DMS 273 treated with DMSO at 0.1 percent for 48 hours (cell line): ENCODE measurements at regions not wholly inside any gene's neighbourhood (a gene's known extent, or its start where the extent isn't known, plus 50 kb on each side); places are given as distances from the start of the nearest gene placed in this dataset.
"Not testable (repeated sequence)": the region's sequence is repeated elsewhere in the genome, so short reads cannot be mapped to it uniquely, and the experiment has no call there.

Experiments
- DNase-seq: peaks from one replicate; lab custom pipeline; 2025; lab: John Stamatoyannopoulos, UW

DNA sequence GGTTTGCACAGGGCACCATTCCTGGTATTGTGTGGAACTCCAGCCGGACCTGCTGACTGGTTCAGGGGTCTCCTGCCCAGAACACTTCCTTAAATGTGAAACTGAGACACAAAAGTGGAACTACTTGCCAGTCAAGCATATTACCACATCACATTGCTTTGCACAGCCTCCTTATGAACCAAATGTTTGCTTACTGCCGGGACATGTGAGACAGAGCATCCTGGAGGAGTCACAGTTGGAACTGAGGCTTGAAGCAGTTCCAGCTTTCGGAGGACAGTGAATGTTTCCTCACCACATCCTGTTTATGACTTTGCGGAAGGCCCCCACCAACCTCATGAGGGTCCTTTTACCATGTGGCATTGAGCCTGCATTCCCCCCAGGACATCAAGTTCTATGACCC lies 105.8 kb upstream of the ARHGAP42 start:
- no peak for DNase-seq

DNA sequence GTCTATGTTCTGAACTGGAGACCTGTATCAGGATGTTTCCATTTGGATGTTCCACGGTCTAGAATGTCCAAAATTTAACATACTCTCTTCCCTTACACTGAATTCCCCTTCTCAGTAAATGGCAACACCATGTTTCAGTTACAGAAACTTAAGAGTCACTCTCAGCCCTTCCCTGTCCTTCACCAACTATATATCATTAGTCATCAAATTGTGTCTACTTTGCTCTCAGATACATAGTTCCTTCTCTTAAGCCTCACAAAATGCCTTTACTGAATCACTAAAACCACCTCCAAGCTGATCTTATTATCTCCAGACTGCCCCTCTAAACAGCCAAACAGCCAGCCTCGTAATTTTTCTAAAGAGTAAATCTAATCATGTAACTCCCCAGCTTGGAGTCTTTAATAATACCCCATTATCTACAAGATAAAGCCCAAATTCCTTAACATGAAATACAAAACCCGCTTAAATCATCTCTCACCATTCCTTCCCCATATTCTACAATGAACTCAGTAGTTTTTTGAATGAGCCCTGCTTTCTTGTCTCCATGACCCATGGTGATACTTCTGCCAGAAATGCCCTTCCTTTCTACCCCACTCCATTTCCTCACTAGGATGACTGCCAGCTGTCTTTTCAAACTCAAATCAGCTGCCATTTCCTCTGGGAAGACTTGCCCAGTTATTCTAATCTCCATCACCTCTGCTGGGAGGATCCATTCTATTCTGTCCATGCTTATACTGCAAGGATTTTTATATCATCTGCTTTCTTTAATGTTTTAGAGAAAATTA lies 102.7 kb upstream of the ARHGAP42 start:
- DNase-seq = no peak

- DNase-seq = no peak
Measured at GRCh38 chr11:100585728-100586127, 101.4 kb upstream of the ARHGAP42 start.

- DNase-seq = no peak
Measured at GRCh38 chr11:100586361-100587101, 100.6 kb upstream of the ARHGAP42 start.

DNA sequence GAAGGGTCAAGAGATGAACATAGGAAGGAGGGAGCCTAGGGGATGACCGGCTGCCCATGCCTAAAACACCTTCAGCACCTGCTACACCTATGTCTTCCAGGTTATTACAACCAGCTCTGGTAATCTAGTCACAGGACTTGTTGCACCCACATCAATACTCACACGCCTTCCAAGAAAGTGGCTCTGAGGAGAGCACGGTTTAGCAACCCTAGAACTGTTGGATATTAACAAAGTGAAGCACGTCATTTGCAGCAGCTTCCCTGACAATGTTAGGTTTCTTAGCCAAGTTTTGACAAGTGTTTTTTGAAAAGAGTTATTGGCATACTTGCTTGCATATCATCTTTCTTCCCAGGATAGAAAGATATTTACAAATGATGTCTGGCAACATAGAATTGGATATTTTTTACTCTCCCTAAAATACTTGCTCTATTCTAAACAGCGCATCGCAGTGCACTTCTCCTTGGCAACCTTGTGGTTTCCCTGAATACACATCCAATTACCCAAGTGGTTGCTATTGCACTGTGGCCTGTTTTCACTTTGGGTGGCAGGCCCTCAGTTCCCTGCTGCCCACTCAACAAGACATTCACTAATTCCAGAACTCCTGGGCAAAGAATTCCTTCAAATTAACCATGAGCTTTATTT lies 94.3 kb upstream of the ARHGAP42 start:
- DNase-seq = peak; percentile 75

GRCh38 chr11:100593291-100593690 lies 93.8 kb upstream of the ARHGAP42 start:
- peak; percentile 93 for DNase-seq

GRCh38 chr11:100594320-100594719 lies 92.8 kb upstream of the ARHGAP42 start:
- no peak for DNase-seq

- no peak for DNase-seq
Measured at GRCh38 chr11:100600941-100601340, 86.1 kb upstream of the ARHGAP42 start.

- DNase-seq = no peak
Measured at GRCh38 chr11:100602716-100603115, 84.4 kb upstream of the ARHGAP42 start.

GRCh38 chr11:100607761-100608160 lies 79.3 kb upstream of the ARHGAP42 start:
- not testable (repeated sequence) for DNase-seq

- DNase-seq = no peak
Measured at GRCh38 chr11:100612766-100613165, 74.3 kb upstream of the ARHGAP42 start.

DNA sequence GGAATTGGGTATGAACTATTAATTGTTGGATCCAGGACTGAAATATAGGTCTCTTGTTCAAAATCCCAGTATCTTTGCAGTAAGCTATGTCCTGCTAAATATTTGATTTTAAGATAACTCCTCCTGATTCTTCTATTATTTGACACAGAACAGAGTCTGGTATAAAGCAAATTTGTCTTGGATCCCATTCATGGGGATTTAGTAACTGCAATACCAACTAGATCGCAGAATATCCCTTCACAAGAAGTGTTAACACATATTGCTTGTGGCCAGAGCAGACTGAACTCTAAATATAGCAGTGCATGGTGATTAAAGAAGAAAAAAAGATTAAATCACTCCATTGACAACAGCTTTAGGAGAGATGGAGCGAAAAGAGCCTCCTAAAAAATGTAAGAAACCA lies 68.2 kb upstream of the ARHGAP42 start:
- DNase-seq = no peak

DNA sequence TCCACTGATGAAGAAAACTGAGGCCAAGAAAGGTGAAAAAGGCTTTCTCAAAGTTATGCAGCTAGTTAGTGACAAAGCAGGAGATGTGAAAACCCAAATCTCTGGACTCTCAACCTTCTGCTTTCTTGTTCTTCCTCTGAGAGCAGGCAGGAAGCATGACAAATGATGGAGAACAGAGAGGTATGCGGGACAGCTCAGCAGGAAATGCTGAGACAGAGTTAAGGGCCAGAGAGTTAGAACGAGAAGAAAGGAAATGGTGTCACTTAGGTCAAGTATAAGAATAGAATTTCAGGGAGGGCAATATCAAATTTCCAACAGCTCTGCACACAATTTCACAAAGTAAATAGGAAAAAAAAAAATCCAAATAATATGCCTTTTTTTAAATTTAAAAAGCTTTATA lies 67.6 kb upstream of the ARHGAP42 start:
- DNase-seq = no peak

DNA sequence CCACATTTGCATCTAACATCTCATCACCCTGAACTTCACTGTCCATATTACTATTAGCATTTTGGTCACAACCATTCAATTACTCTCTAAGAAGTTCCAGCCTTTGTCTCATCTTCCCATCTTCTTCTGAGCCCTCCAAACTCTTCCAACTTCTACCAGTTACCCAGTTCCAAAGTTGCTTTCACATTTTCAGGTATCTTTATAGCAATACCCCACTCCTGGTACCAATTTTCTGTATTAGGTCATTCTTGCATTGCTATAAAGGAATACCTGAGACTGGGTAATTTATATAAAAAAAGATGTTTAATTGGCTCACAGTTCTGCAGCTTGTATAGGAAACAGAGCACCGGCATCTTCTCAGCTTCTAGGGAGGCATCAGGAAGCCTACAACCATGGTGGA lies 64.7 kb upstream of the ARHGAP42 start:
- no peak for DNase-seq

- no peak for DNase-seq
Measured at GRCh38 chr11:100624346-100624745, 62.7 kb upstream of the ARHGAP42 start.

GRCh38 chr11:100625041-100625440 lies 62.0 kb upstream of the ARHGAP42 start:
- DNase-seq = no peak

DNA sequence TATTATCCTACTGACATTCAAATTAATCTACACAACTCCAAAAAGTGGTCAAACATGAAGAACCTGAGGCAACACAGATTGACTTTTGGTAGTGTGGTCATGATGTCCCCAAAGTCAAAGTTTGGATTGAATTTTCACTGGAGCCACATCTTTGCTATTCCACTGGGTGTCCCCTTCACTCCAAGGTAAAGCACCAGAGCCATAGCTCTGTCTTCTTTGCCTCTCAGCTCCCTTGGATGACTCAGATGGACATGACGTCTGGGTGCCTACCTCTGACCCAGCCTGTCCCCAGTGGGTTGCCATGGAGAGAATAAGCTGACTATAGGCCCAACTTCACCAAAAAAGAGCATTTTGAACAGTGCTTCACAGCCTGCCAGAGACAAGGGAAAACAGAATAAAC lies 57.4 kb upstream of the ARHGAP42 start:
- DNase-seq = no peak

GRCh38 chr11:100630898-100631297 lies 56.2 kb upstream of the ARHGAP42 start:
- DNase-seq = no peak

DNA sequence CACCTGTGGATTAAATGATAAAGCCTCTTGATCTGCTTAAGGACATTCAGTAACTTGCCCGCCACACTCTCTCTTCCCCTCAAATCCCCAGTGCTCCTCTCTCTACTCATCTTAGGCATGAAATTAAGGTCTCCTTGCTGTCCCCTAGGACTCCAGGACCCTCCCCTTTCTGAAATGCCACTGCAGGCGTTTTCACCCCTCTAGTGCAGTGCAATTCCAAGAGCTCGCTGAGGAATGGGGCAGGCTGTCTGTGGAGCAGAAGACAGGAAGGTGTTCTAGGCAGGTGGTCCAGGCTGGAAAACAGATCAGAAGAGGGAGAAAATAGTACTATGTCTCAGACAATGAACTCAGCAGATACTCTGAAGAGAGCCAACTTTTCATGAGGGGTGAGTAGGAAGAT lies 55.8 kb upstream of the ARHGAP42 start:
- DNase-seq = no peak

DNA sequence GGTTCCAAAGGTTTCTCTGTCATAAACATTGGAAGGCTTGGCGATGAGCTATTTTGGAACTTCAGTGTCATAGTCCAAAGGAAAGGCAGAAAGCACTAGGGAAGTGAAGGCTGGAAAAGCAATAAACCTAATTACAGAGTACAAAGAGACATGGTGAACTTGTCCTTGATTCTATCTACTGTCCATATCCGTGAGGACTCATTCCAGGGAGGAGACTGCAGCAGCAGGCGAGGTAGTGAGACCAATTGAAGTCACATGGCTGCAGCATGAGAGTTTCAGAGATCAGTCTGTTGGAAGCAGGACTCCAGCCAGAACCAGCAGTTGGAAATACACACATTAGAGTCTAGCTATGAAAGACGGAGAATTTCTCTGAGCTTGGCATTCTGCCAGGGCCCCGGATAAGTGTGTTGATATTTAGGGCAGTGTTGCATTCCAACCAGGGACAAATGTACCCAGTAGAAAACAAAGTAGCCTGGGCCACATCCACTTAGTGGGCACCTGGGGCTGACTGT lies 54.1 kb upstream of the ARHGAP42 start:
- DNase-seq = peak; percentile 75

- no peak for DNase-seq
Measured at GRCh38 chr11:100635194-100635593, 51.9 kb upstream of the ARHGAP42 start.

- no peak for DNase-seq
Measured at GRCh38 chr11:100636536-100636935, 50.6 kb upstream of the ARHGAP42 start.
